CD4-positive, alpha-beta T cell treated with Interleukin-1 beta for 1 hour (primary cell): ENCODE measurements at regions not wholly inside any gene's neighbourhood (a gene's known extent, or its start where the extent isn't known, plus 50 kb on each side); places are given as distances from the start of the nearest gene placed in this dataset.
"Not testable (repeated sequence)": the region's sequence is repeated elsewhere in the genome, so short reads cannot be mapped to it uniquely, and the experiment has no call there.

Experiments
- DNase-seq, 2 donors: peaks; one replicate each; pipeline ENCODE4 v3.0.0-alpha.2; 2020 to 2022

GRCh38 chr12:38384816-38385378, 68.3 kb downstream of the ALG10B start:
- DNase-seq, result no peak

GRCh38 chr12:38385486-38385885, 68.9 kb downstream of the ALG10B start:
- no peak for DNase-seq

- DNase-seq, result no peak
These were observed 69.8 kb downstream of the ALG10B start for GRCh38 chr12:38386205-38386985.

- no peak for DNase-seq
These were observed 73.0 kb downstream of the ALG10B start for GRCh38 chr12:38389614-38390013.

GRCh38 chr12:38391007-38391406, 74.4 kb downstream of the ALG10B start:
- no peak for DNase-seq

- peak in 1 of 2 donors; percentile 53 for DNase-seq
These were observed 76.1 kb downstream of the ALG10B start for GRCh38 chr12:38392554-38393144.

- no peak for DNase-seq
These were observed 83.2 kb downstream of the ALG10B start for GRCh38 chr12:38399711-38400206.

GRCh38 chr12:38402811-38403210, 86.2 kb downstream of the ALG10B start:
- no peak for DNase-seq

- DNase-seq, result no peak
These were observed 92.9 kb downstream of the ALG10B start for GRCh38 chr12:38409511-38409910.

GRCh38 chr12:38411426-38411825, 94.9 kb downstream of the ALG10B start:
- no peak for DNase-seq

GRCh38 chr12:38411946-38412345, 95.4 kb downstream of the ALG10B start:
- DNase-seq, result no peak

GRCh38 chr12:38417101-38417500, 100.5 kb downstream of the ALG10B start:
- DNase-seq, result no peak

GRCh38 chr12:38424436-38424835, 107.9 kb downstream of the ALG10B start:
- no peak for DNase-seq

- no peak for DNase-seq
These were observed 110.9 kb downstream of the ALG10B start for GRCh38 chr12:38427442-38427841.

- no peak for DNase-seq
These were observed 115.3 kb downstream of the ALG10B start for GRCh38 chr12:38431921-38432320.

GRCh38 chr12:38441871-38442281, 125.3 kb downstream of the ALG10B start:
- DNase-seq, result not testable (repeated sequence)

GRCh38 chr12:38445040-38445439, 128.5 kb downstream of the ALG10B start:
- no peak for DNase-seq

GRCh38 chr12:38448991-38449390, 132.4 kb downstream of the ALG10B start:
- no peak for DNase-seq

GRCh38 chr12:38456537-38457120, 140.1 kb downstream of the ALG10B start:
- no peak for DNase-seq

- no peak for DNase-seq
These were observed 148.4 kb downstream of the ALG10B start for GRCh38 chr12:38465020-38465419.

GRCh38 chr12:38469715-38470114, 153.1 kb downstream of the ALG10B start:
- no peak for DNase-seq

- DNase-seq, result no peak
These were observed 160.9 kb downstream of the ALG10B start for GRCh38 chr12:38477340-38478090.

- DNase-seq, result no peak
These were observed 164.0 kb downstream of the ALG10B start for GRCh38 chr12:38480594-38480993.
